Vagina (tissue), 2 donors: ENCODE measurements at regions not wholly inside any gene's neighbourhood (a gene's known extent, or its start where the extent isn't known, plus 50 kb on each side); places are given as distances from the start of the nearest gene placed in this dataset.

Experiments
- DNase-seq, 2 donors: peaks; one replicate each; pipeline ENCODE4 v3.0.0-alpha.2; 2017; ENCODE audit errors: extremely low spot score in 2 of 2
- H3K27ac ChIP-seq: fragments of 200-600 bp; sonication (generic); one replicate; pipeline ENCODE4 v1.5.1; 2019
- H3K27me3 ChIP-seq: fragments of 200-600 bp; sonication (generic); one replicate; pipeline ENCODE4 v1.5.1; 2019
- H3K36me3 ChIP-seq, 2 donors: fragments of 200-600 bp; sonication (generic); one replicate each; pipeline ENCODE4 v1.5.1; 2017 to 2019
- H3K4me1 ChIP-seq: fragments of 200-600 bp; sonication (generic); one replicate; pipeline ENCODE4 v1.5.1; 2019
- H3K4me3 ChIP-seq, 2 donors: fragments of 200-600 bp; sonication (generic); 1 replicate in 1 of 2; 2 replicates in 1 of 2; pipeline ENCODE4 v1.5.1; 2016 to 2019
- H3K9me3 ChIP-seq: fragments of 200-600 bp; sonication (generic); one replicate; pipeline ENCODE4 v1.5.1; 2019
- POLR2A ChIP-seq, 2 donors: fragments of 450-650 bp; IDR thresholded peaks; one replicate each; pipeline ENCODE4 v1.6.1; 2017; ENCODE audit warnings: antibody characterized with exemption in 2 of 2, mild to moderate bottlenecking in 2 of 2, moderate library complexity in 2 of 2
- POLR2AphosphoS5 ChIP-seq, 2 donors: sonication (generic); formaldehyde crosslinking; IDR thresholded peaks; one replicate each; pipeline ENCODE4 v1.9.0; 2017; ENCODE audit warnings: antibody characterized with exemption in 2 of 2, mild to moderate bottlenecking in 2 of 2, low read depth in 1 of 2; ENCODE audit not compliant: insufficient read depth in 1 of 2
- intact Hi-C: fragments of 100-400 bp; cut with DNase I; formaldehyde crosslinking; loops from one replicate; pipeline ENCODE4 v1.15.1; 2023
- TF ChIP-seq, protein P1 (sequence below), 3 experiments: fragments of 450-650 bp in 2 of 3; fragments of 200-600 bp in 1 of 3; sonication (generic) in 1 of 3; IDR thresholded peaks; one replicate each; pipeline ENCODE4 v1.5.1; 2017 to 2019; ENCODE audit warnings: antibody characterized with exemption in 3 of 3, mild to moderate bottlenecking in 2 of 3, moderate library complexity in 2 of 3

GRCh38 chr16:86142801-86143236 lies 243.9 kb downstream of the IRF8 start:
- no peak for DNase-seq
- Histone ChIP-seq H3K4me1 (no peaks in the 10 kb centered on the region), H3K36me3 (no peaks in the 10 kb centered on the region), H3K27me3 (no peaks in the 10 kb centered on the region), H3K9me3 (no peaks in the 10 kb centered on the region), H3K4me3 (no peak overlapping the region), H3K27ac (no peak overlapping the region)
- TF ChIP-seq POLR2AphosphoS5 (IDR thresholded peaks at IDR 0.05; ENCODE audit: insufficient read depth in 1 of 2, low read depth in 1 of 2) (no peak), POLR2A (IDR thresholded peaks at IDR 0.05) (no peak)
- TF ChIP-seq, protein P1, sequence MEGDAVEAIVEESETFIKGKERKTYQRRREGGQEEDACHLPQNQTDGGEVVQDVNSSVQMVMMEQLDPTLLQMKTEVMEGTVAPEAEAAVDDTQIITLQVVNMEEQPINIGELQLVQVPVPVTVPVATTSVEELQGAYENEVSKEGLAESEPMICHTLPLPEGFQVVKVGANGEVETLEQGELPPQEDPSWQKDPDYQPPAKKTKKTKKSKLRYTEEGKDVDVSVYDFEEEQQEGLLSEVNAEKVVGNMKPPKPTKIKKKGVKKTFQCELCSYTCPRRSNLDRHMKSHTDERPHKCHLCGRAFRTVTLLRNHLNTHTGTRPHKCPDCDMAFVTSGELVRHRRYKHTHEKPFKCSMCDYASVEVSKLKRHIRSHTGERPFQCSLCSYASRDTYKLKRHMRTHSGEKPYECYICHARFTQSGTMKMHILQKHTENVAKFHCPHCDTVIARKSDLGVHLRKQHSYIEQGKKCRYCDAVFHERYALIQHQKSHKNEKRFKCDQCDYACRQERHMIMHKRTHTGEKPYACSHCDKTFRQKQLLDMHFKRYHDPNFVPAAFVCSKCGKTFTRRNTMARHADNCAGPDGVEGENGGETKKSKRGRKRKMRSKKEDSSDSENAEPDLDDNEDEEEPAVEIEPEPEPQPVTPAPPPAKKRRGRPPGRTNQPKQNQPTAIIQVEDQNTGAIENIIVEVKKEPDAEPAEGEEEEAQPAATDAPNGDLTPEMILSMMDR (IDR thresholded peaks at IDR 0.05) = no peak
- intact Hi-C loops = no loop called here

GRCh38 chr16:86143666-86144065 lies 244.7 kb downstream of the IRF8 start:
- no peaks in the 10 kb centered on the region for H3K27me3 ChIP-seq
- H3K27ac ChIP-seq = no peak overlapping the region
- H3K4me1 ChIP-seq = no peaks in the 10 kb centered on the region
- DNase-seq = no peak
- TF ChIP-seq POLR2A (IDR thresholded peaks at IDR 0.05) (no peak), POLR2AphosphoS5 (IDR thresholded peaks at IDR 0.05; ENCODE audit: insufficient read depth in 1 of 2, low read depth in 1 of 2) (no peak)
- TF ChIP-seq, protein P1 (IDR thresholded peaks at IDR 0.05) = no peak
- H3K36me3 ChIP-seq = no peaks in the 10 kb centered on the region
- no peak overlapping the region for H3K4me3 ChIP-seq
- H3K9me3 ChIP-seq = no peaks in the 10 kb centered on the region
- intact Hi-C loops = no loop called here

DNA sequence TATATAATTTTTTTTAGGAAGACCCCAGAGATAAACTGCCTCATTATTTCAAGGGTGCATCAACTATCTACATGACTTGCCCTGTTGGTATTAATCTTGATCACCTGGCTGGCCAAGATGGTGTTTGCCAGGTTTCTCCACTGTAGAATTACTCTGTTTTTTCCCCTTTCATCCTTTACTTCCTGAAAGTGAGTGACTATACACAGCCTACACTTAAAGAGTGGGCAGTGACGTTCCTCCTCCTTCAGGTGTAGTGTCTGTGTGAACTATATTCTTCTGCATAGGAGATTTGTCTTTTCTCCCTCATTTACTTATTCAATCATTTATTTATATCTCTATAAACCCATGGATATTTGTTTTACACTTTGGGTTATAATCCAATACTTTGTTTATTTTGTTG lies 246.7 kb downstream of the IRF8 start:
- TF ChIP-seq, protein P1 (IDR thresholded peaks at IDR 0.05) = no peak
- TF ChIP-seq POLR2A (IDR thresholded peaks at IDR 0.05) (no peak), POLR2AphosphoS5 (IDR thresholded peaks at IDR 0.05; ENCODE audit: insufficient read depth in 1 of 2, low read depth in 1 of 2) (no peak)
- Histone ChIP-seq H3K4me3 (no peak overlapping the region), H3K36me3 (no peaks in the 10 kb centered on the region), H3K9me3 (no peaks in the 10 kb centered on the region), H3K27me3 (no peaks in the 10 kb centered on the region), H3K4me1 (no peaks in the 10 kb centered on the region), H3K27ac (no peak overlapping the region)
- DNase-seq = no peak
- intact Hi-C loops = no loop called here

GRCh38 chr16:86150641-86151238 lies 251.8 kb downstream of the IRF8 start:
- Histone ChIP-seq H3K36me3 (no peaks in the 10 kb centered on the region), H3K4me3 (no peak overlapping the region), H3K9me3 (no peaks in the 10 kb centered on the region), H3K4me1 (no peaks in the 10 kb centered on the region), H3K27me3 (no peaks in the 10 kb centered on the region), H3K27ac (no peak overlapping the region)
- DNase-seq = no peak
- intact Hi-C loops = no loop called here
- no peak for TF ChIP-seq POLR2AphosphoS5 (IDR thresholded peaks at IDR 0.05; ENCODE audit: insufficient read depth in 1 of 2, low read depth in 1 of 2)
- no peak for TF ChIP-seq POLR2A (IDR thresholded peaks at IDR 0.05)
- TF ChIP-seq, protein P1 (IDR thresholded peaks at IDR 0.05) = no peak

DNA sequence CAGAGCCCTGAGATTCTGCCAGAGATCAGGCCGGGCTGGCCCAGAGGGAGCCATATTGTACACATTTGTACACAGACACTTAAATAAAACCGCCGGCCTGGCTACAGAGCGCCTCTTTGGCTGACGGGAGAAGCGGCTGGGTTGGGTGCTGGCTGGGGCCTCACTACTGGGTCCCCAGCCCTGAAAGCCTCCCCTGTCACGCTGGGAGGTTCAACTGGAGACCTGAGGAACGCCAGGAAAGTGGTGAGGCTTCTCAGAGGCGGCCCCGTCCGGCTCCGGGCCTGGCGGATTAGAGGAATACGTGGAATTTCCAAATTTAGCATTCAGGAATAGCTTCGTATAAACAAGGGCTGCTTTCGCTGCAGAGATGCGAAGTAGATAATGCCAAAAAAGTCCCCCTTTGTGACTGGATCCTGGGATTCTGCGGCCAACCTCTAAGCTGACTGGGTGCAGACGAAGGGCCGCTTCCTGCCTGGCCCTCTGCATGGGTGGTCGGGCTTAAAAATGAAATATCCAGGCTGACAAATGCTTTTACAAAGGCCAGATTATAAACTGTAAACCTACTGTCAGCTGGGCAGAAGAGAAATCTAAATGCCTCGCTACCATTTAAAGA lies 252.4 kb downstream of the IRF8 start:
- Histone ChIP-seq H3K27ac (no peak overlapping the region), H3K4me1 (no peaks in the 10 kb centered on the region), H3K36me3 (no peaks in the 10 kb centered on the region), H3K4me3 (no peak overlapping the region), H3K27me3 (no peaks in the 10 kb centered on the region), H3K9me3 (no peaks in the 10 kb centered on the region)
- TF ChIP-seq, protein P1 (IDR thresholded peaks at IDR 0.05) = no peak
- no peak for TF ChIP-seq POLR2A (IDR thresholded peaks at IDR 0.05)
- no peak for TF ChIP-seq POLR2AphosphoS5 (IDR thresholded peaks at IDR 0.05; ENCODE audit: insufficient read depth in 1 of 2, low read depth in 1 of 2)
- no peak for DNase-seq
- intact Hi-C loops = no loop called here
